AG09309 (cell line): ENCODE measurements at regions not wholly inside any gene's neighbourhood (a gene's known extent, or its start where the extent isn't known, plus 50 kb on each side); places are given as distances from the start of the nearest gene placed in this dataset.

Source experiments
- DNase-seq: peaks from one replicate; pipeline ENCODE4 v3.0.0-alpha.2; 2010; ENCODE audit warnings: low read depth
- H3K4me3 ChIP-seq: 2 replicates; pipeline ENCODE4 v1.5.1; 2011; ENCODE audit warnings: mild to moderate bottlenecking, low read depth, low read length, moderate library complexity; ENCODE audit not compliant: control insufficient read depth
- CTCF ChIP-seq: IDR thresholded peaks from 2 replicates; pipeline ENCODE4 v1.5.1; 2011; ENCODE audit warnings: mild to moderate bottlenecking, low read depth, low read length, inconsistent platforms; ENCODE audit not compliant: insufficient read depth, control insufficient read depth; ENCODE audit errors: missing control alignments

GRCh38 chr12:24366514-24366913 lies 417.0 kb upstream of the SOX5 start:
- no peak for DNase-seq
- no peak for TF ChIP-seq CTCF
- no peak overlapping the region for H3K4me3 ChIP-seq

- TF ChIP-seq CTCF: no peak
- no peak overlapping the region for H3K4me3 ChIP-seq
- DNase-seq: no peak
These were observed 415.5 kb upstream of the SOX5 start for GRCh38 chr12:24364921-24365320.

DNA sequence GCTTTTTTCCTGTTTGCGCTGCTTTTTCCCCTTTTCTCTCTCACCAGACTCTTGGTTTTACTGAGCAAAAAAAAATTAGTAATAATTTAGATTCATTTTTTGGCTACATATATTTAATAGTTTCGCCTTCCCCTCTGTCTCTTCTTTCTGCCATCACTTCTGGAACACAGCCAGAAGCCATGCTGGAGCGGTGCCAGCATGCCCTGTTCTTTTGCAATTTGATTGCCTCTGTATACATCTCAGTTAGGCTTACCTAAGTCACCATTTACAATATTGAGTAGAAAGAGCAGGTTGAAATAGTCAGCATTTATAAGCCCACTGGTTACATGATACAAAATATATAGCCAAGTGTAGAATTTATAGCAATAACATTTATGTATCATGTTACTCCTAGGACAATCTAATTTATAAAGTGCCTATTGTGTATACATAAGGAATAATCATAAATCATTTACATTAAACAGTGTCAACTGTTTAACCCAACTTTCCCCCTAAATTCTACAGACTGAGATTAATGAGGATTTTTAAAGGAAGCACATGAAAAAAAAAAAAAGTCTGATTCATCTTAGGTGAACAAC lies 413.8 kb upstream of the SOX5 start:
- no peak overlapping the region for H3K4me3 ChIP-seq
- no peak for TF ChIP-seq CTCF
- DNase-seq: no peak

GRCh38 chr12:24361877-24362580 lies 412.6 kb upstream of the SOX5 start:
- no peak for DNase-seq
- H3K4me3 ChIP-seq: no peak overlapping the region

DNA sequence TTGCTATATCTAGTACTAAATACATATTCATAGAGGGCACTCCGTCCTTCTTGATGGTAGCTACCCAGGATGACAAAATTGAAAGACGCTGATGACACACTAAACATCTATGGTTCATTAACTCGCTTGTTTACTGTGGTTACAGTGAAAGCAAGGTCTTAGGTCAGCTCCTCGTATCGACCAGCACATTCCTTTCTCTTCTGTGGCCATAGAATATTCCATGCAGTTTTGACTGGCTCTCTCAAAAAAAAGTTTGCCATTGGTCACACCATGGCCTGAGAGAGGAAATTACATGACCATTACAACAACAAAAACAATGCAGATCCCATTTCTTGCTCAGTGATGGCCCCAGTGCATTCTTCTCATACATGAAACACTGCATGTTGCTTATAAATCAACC lies 411.4 kb upstream of the SOX5 start:
- H3K4me3 ChIP-seq: no peak overlapping the region
- TF ChIP-seq CTCF: no peak
- DNase-seq: no peak

More at GRCh38 chr12:24361877-24362580, 412.6 kb upstream of the SOX5 start:
- no peak for TF ChIP-seq CTCF

DNA sequence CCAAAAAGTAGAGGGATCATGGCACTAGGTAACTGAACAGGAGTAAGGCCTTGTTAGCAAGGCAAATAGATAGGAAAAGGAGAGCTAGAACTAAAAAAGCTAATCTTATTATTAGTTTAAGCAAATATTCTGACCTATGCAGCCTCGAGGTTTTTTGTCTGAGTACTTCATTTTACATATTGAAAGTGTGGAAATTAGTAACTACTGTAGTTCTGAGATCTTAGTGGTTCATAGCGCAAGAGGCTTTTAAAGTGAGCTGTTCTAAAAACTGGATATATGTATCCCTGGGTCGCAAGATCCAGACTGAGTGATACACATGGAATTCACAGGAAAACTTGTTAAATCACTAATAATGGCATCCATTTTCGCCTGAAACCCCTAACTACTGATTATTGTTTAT lies 411.0 kb upstream of the SOX5 start:
- no peak for TF ChIP-seq CTCF
- H3K4me3 ChIP-seq: no peak overlapping the region
- no peak for DNase-seq
